HUES48 (cell line): ENCODE measurements at regions not wholly inside any gene's neighbourhood (a gene's known extent, or its start where the extent isn't known, plus 50 kb on each side); places are given as distances from the start of the nearest gene placed in this dataset.

Source experiments
- H3K27ac ChIP-seq: one replicate; pipeline ENCODE4 v1.7.0; 2013; ENCODE audit warnings: low read depth, low read length, inconsistent platforms
- H3K27me3 ChIP-seq: 2 replicates; pipeline ENCODE4 v1.6.1; 2013; ENCODE audit warnings: mild to moderate bottlenecking, low read length; ENCODE audit not compliant: control insufficient read depth, insufficient read depth
- H3K36me3 ChIP-seq: 2 replicates; pipeline ENCODE4 v1.6.1; 2013; ENCODE audit warnings: low read length; ENCODE audit not compliant: control insufficient read depth, insufficient read depth
- H3K4me1 ChIP-seq: 2 replicates; pipeline ENCODE4 v1.6.1; 2013; ENCODE audit warnings: mild to moderate bottlenecking, low read length; ENCODE audit not compliant: control insufficient read depth, insufficient read depth
- H3K4me3 ChIP-seq: 2 replicates; pipeline ENCODE4 v1.5.1; 2013; ENCODE audit warnings: mild to moderate bottlenecking, low read depth, low read length
- H3K9ac ChIP-seq: 2 replicates; pipeline ENCODE4 v1.6.1; 2013; ENCODE audit warnings: mild to moderate bottlenecking, low read depth, low read length, moderate library complexity
- H3K9me3 ChIP-seq: 2 replicates; pipeline ENCODE4 v1.6.1; 2013; ENCODE audit warnings: low read length; ENCODE audit not compliant: control insufficient read depth, insufficient read depth

GRCh38 chr6:1007159-1007558 lies 304.7 kb upstream of the FOXQ1 start:
- Histone ChIP-seq H3K9me3 (no peaks in the 10 kb centered on the region), H3K36me3 (no peaks in the 10 kb centered on the region), H3K27ac (no peak overlapping the region), H3K4me1 (no peaks in the 10 kb centered on the region), H3K9ac (no peak overlapping the region), H3K4me3 (no peak overlapping the region), H3K27me3 (no peaks in the 10 kb centered on the region)

DNA sequence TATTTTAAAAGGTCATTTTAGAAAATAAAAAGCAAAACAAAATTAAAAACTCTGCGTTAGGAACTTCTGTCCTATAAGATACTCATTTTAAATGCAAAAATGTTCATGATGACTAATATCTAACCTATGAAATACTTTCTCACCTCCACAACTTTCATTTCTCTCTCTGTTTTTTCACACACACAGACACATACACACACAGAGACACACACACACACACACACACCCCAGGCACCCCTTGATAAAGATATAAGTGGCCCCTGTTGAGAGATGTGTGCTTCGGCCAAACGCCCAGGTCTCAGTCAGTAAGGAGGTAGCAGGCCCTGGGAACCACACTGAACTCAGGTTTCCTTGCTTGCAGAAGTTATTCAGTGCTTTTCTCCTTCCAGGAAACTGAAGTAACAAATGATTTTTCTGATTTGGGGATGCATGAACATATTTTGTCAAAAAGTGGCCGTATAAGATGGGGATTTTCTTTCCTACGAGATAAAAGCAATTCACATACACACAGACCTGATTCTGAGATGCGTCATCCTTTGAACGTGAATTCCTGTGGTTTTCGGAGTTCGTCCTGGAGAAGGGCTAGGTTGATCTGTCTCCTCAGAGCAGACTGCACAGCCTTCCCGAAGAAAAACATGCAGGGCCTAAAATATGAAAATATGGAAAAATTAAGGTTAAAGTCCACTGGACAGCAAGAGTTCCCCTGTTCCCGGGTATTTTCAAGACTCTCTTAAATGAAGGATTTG lies 306.8 kb upstream of the FOXQ1 start:
- H3K9ac ChIP-seq: no peak overlapping the region
- no peak overlapping the region for H3K4me3 ChIP-seq
- no peak overlapping the region for H3K27ac ChIP-seq
- no peaks in the 10 kb centered on the region for H3K9me3 ChIP-seq
- H3K36me3 ChIP-seq: no peaks in the 10 kb centered on the region
- no peaks in the 10 kb centered on the region for H3K27me3 ChIP-seq
- H3K4me1 ChIP-seq: no peaks in the 10 kb centered on the region

GRCh38 chr6:1003394-1004160 lies 308.3 kb upstream of the FOXQ1 start:
- Histone ChIP-seq H3K27ac (no peak overlapping the region), H3K9ac (no peak overlapping the region), H3K4me1 (no peaks in the 10 kb centered on the region), H3K4me3 (no peak overlapping the region), H3K27me3 (no peaks in the 10 kb centered on the region), H3K9me3 (no peaks in the 10 kb centered on the region), H3K36me3 (no peaks in the 10 kb centered on the region)

DNA sequence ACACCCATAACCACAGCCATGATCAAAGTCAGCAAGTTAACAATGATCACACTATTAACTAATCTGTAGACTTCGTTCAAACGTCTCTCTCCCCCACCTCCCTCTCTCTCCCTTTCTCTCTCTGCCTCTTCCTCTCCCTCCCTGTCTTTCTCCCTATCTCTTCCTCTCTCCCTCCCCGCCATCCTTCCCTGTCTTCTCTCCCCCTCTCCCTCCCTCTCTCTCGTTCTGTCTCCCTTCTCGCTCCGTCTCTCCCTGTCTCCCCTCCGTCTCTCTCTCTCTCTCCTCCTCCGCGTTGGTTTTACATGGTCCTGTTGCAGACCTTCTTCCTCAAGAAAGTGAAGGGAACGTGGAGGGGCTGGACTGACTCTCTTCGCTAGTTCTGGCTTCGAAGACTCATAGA lies 308.9 kb upstream of the FOXQ1 start:
- no peak overlapping the region for H3K9ac ChIP-seq
- no peaks in the 10 kb centered on the region for H3K4me1 ChIP-seq
- H3K27ac ChIP-seq: no peak overlapping the region
- H3K27me3 ChIP-seq: no peaks in the 10 kb centered on the region
- H3K36me3 ChIP-seq: no peaks in the 10 kb centered on the region
- no peaks in the 10 kb centered on the region for H3K9me3 ChIP-seq
- no peak overlapping the region for H3K4me3 ChIP-seq

GRCh38 chr6:1001655-1002349 lies 308.9 kb upstream of the EXOC2 start:
- no peaks in the 10 kb centered on the region for H3K36me3 ChIP-seq
- no peaks in the 10 kb centered on the region for H3K4me1 ChIP-seq
- H3K27me3 ChIP-seq: no peaks in the 10 kb centered on the region
- H3K4me3 ChIP-seq: no peak overlapping the region
- no peak overlapping the region for H3K27ac ChIP-seq
- H3K9me3 ChIP-seq: no peaks in the 10 kb centered on the region
- H3K9ac ChIP-seq: no peak overlapping the region

DNA sequence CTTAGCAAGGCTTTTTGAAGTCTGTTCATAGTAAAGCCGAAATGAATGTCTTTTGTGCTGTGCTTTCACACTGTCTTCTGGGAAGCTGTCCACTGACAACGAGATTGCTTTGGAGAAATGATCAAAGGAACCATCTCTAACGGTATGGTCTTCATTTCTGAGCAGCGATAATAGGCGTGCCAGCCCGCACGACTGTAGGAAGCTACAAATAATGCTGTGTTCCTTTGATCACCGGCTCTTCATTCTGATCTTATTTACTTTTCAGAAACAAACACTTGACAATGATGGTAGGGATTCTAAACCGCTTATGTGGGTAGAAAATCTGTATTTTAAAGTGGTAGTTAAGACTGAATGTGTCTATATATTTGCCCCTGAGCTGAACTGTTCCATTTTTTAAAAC lies 306.6 kb upstream of the EXOC2 start:
- no peak overlapping the region for H3K9ac ChIP-seq
- H3K27ac ChIP-seq: no peak overlapping the region
- no peaks in the 10 kb centered on the region for H3K4me1 ChIP-seq
- no peaks in the 10 kb centered on the region for H3K9me3 ChIP-seq
- H3K4me3 ChIP-seq: no peak overlapping the region
- H3K36me3 ChIP-seq: no peaks in the 10 kb centered on the region
- H3K27me3 ChIP-seq: no peaks in the 10 kb centered on the region

DNA sequence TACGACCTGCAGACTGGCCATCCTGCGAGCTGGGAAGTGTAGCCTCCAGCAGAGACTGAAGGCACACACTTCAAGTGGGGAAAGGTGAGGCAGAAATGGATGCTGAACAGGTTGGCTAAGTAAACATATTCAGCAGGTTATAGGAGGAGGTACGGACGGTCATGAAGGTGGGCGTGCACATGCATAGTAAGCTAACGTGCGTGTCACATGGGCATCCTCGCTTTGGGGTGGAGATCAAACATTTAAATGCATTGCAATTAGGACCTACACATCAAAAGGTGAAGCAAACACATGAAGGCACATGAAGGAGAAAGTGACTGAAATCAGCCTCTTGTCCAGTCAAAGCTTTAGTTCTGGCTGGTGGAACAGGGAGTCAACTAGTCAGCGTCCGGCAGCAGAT lies 305.6 kb upstream of the EXOC2 start:
- H3K27ac ChIP-seq: no peak overlapping the region
- H3K27me3 ChIP-seq: no peaks in the 10 kb centered on the region
- no peak overlapping the region for H3K9ac ChIP-seq
- no peaks in the 10 kb centered on the region for H3K9me3 ChIP-seq
- no peaks in the 10 kb centered on the region for H3K36me3 ChIP-seq
- H3K4me1 ChIP-seq: no peaks in the 10 kb centered on the region
- no peak overlapping the region for H3K4me3 ChIP-seq

DNA sequence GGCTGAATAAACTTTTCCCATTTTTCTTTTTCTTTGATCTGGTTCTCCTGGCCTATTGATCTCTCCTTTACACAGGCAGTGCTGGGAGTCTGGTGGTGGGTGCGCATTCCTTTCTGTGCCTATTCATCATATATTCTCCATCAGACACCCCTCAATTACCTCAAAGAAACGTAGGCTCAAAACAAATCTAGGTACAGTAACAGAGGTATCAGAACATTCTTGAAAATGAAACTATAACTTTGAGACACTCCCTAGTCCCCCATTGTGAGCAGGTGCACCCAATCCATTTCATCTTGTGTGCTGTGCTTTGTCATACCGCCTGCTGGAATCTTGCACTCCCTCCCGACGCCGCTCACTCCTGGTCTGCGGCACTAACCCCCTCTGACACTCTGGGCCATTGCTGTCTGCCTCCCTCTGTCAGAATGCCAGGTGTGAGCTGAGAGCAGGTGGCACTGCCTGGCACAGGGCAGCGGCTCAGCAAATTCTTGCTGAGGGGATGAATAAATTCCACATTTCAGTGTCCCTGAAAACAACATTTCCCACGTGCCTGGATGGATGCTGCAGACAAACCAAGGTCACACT lies 303.4 kb upstream of the EXOC2 start:
- Histone ChIP-seq H3K9ac (no peak overlapping the region), H3K4me3 (no peak overlapping the region), H3K4me1 (no peaks in the 10 kb centered on the region), H3K27ac (no peak overlapping the region), H3K27me3 (no peaks in the 10 kb centered on the region), H3K9me3 (no peaks in the 10 kb centered on the region), H3K36me3 (no peaks in the 10 kb centered on the region)

GRCh38 chr6:991192-991591 lies 298.3 kb upstream of the EXOC2 start:
- no peak overlapping the region for H3K27ac ChIP-seq
- no peak overlapping the region for H3K9ac ChIP-seq
- no peaks in the 10 kb centered on the region for H3K27me3 ChIP-seq
- no peaks in the 10 kb centered on the region for H3K4me1 ChIP-seq
- H3K9me3 ChIP-seq: no peaks in the 10 kb centered on the region
- H3K36me3 ChIP-seq: no peaks in the 10 kb centered on the region
- no peak overlapping the region for H3K4me3 ChIP-seq

DNA sequence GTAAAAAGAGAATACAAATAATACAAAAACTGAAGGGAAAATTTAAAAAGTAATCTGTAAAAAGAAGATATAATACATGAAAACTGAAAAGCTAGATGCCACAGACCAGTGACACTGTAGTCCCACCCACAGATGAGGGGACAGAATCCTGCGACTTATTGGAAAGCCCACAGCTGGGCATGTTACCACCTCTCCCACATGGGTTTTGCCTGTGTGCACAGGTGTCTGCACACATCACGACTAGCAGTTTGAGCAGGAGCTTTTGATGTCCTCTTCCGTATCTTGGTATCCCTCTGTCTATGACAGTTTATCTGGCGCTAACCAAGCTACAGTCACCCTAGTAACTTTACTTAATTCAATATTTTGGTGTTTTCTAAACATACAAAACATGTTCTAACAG lies 291.1 kb upstream of the EXOC2 start:
- no peak overlapping the region for H3K9ac ChIP-seq
- H3K27ac ChIP-seq: no peak overlapping the region
- H3K36me3 ChIP-seq: no peaks in the 10 kb centered on the region
- no peak overlapping the region for H3K4me3 ChIP-seq
- peaks cover 5% of the 10 kb centered on the region; the same call in 1 of the 2 replicates for H3K4me1 ChIP-seq
- no peaks in the 10 kb centered on the region for H3K27me3 ChIP-seq
- no peaks in the 10 kb centered on the region for H3K9me3 ChIP-seq
